SK-N-SH treated with all-trans-retinoic acid at 6 μM for 48 hours (cell line): ENCODE measurements at regions not wholly inside any gene's neighbourhood (a gene's known extent, or its start where the extent isn't known, plus 50 kb on each side); places are given as distances from the start of the nearest gene placed in this dataset.

ENCODE experiments used
- PPARA ChIP-seq: fragments of 250-450 bp; sonication (Bioruptor Pico); IDR thresholded peaks from 2 replicates; pipeline ENCODE4 v1.5.0; 2020; ENCODE audit warnings: mild to moderate bottlenecking, borderline replicate concordance
- RARB ChIP-seq: fragments of 250-450 bp; sonication (Bioruptor Pico); IDR thresholded peaks from 2 replicates; pipeline ENCODE4 v1.8.0; 2021; ENCODE audit warnings: mild to moderate bottlenecking, moderate library complexity
- TCF4 ChIP-seq: fragments of 250-450 bp; sonication (Bioruptor Pico); IDR thresholded peaks from 2 replicates; pipeline ENCODE4 v1.8.0; 2021; ENCODE audit warnings: mild to moderate bottlenecking, moderate library complexity, borderline replicate concordance
- ZNF70 ChIP-seq: fragments of 450-650 bp; formaldehyde crosslinking; IDR thresholded peaks from 2 replicates; pipeline ENCODE4 v1.5.0; 2020; ENCODE audit warnings: mild to moderate bottlenecking, moderate library complexity
- ZNF8 ChIP-seq: fragments of 450-650 bp; formaldehyde crosslinking; IDR thresholded peaks from 2 replicates; pipeline ENCODE4 v1.5.0; 2020; ENCODE audit warnings: mild to moderate bottlenecking, moderate library complexity

GRCh38 chr2:120570546-120570945 is 165.1 kb upstream of the GLI2 start:
- TF ChIP-seq ZNF70 (CRISPR knock-in tag) (no peak), PPARA (CRISPR knock-in tag) (no peak), RARB (no peak), ZNF8 (CRISPR knock-in tag) (no peak), TCF4 (CRISPR knock-in tag) (no peak)
